Activated CD8-positive, alpha-beta memory T cell treated with anti-CD3 and anti-CD28 coated beads for 48 hours (primary cell): ENCODE measurements at regions not wholly inside any gene's neighbourhood (a gene's known extent, or its start where the extent isn't known, plus 50 kb on each side); places are given as distances from the start of the nearest gene placed in this dataset.

Experiments
- DNase-seq, 3 experiments: peaks; one replicate each; pipeline ENCODE4 v3.0.0-alpha.2; 2020; ENCODE audit warnings: low read depth in 2 of 3, low spot score in 2 of 3

DNA sequence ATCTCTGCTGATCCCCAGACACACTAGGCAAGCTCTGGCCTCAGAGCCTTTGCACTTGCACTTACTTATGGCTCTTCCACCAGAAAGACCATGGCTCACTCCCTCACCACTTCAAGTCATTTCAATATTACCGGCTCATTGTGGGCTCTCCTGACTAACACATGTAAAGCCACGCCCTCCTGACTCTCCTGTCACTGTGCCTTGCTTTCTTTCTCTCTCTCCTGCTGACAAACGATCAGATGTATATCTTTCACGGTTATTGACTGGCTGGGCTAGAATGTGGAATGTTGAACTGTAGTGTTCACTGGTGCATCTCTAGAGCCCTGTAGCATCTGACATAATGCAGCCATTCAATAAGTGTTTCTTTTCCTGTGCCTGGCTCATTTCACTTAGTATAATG, 425.1 kb downstream of the RAB28 start:
- DNase-seq: no peak

DNA sequence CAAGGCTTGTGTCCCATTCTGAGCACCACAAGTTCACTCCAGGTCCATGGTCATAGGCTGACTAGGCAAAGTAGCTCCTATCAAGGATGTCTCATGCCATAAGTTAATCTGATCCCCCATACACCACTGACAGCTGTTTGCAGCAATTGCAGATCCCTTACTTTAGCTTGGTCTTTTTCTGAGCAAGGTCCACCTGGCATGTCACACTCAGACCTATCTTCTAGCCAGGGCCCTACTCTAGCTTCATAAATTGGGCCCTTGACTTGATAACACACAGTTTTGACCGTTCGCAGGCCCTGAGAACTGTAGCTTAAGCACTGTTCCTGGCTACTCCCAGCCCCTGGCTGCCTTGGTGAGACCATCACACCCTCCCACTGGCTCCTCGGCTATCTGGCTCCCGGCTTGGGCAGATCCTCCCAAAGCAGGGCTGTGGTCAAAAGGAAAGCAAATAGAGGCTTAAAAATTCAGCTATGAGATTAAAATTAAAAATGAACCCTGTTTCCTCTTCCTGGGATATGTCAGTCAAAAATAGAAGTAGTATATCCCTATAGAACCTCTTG, 427.4 kb downstream of the RAB28 start:
- no peak for DNase-seq

DNA sequence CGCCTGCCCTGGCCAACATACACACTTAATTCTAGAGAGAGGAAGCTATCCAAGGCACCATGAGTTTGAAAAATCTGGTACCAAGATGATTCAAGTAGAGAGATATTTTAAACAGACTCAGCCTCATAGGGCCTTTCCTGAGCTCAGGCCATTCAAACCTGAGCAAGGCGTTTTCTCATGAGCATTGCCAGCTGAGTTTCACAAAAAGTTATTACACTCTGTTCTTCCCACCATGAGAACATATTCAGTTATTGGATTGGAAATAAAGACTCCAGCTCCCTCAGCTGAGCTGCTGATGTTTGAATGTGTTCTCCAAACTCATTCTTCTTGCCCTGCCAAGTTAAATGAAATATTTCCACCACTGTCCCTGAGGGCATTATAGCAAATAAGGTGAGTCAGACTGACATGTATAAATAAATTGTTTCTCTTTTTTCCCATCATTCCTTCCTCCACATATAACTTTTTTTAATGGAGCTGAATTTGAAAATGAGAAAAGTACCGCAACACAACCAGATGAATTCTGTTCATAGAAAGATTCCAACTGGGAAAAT, 429.6 kb downstream of the RAB28 start:
- DNase-seq: no peak

DNA sequence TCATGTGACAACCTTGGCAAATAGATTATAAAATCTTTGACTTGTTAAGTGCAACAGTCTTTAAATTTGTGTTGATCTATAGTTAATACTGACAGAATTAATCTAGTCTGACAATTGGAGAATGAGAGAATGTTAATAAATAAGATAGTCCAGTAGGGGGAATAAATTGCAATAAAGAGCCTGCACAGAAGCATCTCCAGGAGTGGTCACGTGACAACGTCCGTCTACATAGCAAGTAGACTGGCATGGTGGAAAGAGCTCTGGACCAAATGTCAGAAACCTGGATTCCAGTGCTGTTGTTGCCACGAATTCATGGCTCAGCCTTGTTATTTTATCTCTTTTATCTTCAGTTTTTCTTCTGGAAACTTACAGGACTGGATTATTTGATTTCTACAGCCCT, 436.5 kb downstream of the RAB28 start:
- DNase-seq: no peak

DNA sequence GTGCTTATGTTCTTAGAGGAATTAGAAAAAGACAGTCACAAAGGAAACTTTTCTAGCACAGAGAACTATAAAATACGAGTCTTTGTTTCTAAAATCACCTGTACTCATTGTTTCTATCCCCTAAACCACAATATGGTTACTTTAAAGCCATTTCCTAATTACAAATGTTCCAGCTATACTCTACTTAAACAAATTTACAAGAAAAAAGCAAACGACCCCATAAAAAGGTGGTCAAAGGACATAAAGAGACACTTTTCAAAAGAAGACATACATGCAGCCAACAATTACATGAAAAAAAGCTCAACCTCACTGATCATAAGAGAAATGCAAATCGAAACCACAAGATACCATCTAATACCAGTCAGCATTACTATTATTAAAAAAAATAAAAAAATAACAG, 447.3 kb downstream of the RAB28 start:
- DNase-seq: no peak

DNA sequence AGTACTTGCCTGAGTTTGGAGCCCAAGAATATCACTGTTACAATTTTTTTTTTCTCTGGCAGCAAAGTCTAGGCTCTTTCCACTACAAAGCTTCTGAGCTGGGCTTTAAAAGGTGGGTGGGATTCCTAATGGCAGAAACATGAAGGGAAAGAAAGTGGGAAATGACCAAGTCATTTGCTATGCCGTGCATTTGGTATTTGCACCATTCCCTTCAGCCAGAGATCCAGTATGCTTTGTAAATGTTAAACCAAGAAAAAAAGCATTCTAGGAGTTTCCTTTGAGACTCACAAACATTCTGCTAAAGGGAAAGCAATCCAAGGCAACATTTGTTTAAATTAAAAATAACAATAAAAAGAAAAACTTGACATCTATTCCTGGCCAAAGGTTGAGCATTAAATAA, 451.2 kb downstream of the RAB28 start:
- DNase-seq: no peak

DNA sequence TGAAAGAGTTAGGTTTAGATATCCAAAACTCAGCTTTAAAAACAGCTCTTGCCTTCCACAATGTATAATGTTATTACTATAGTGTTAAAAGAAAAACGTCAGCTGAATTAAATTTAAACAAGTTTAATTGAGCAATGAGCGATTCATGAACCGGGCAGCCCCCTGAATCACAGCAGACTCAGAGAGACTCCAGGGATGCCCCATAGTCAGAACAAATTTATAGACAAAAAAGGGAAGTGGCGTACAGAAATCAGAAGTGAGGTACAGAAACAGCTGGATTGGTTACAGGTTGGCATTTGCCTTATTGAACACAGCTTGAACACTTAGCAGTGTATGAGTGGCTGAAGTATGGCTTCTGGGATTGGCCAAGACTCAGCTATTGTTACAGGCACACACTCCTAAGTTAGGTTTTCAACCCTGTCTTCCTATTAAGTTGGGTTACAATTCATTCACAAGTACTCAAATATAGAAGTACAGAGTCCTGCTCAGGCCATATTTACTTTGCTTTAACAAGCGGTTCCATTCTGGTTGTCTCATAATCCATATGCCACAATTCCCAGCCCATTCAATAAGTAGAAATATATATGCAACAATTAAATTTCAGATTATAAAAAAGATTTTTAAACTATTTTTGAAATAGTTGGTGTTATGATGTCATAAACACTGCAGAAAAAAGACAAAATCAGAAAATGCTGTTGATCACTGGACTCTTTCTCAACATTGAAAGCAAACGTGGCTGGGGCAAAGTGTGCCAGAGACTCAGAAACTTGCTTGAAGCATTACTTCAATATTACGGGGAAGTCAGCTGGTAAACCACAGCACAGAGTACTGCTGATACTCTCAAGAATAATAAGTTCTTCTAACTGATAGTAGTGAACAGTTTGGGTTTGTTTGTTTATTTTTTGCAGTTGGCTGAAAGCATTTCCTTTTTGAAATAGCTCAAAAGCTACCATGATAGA, 459.7 kb downstream of the RAB28 start:
- DNase-seq: no peak

DNA sequence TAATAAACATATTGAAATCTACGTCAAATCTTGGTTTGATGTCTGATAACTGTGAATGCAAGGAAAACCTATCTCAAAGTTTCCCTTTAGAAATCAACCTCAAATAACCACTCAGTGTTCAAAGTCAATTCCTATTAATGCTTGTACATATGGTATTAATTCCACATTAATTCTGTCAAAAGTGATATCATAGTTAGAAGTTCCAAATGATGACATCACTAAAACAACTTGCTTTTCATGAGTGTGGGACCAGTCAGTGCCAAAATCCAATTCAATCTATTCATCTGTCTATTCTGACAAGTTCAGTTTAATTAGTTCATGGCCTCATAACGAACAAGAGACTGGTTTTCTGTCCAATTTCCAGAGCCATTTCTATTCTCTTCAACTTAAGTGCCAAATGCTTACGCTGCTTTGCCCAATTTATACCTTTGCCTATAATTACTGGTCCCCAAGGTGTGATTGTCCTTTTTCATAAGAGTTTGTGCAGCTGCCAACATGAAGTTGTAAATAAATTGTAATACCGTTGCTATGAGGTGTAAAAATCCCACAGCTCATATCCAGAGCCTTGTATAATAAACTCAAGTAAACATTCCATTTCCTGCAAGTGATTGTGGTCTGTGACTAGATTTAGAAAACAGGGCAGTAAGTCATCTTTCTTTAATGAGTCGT, 476.2 kb downstream of the RAB28 start:
- no peak for DNase-seq

DNA sequence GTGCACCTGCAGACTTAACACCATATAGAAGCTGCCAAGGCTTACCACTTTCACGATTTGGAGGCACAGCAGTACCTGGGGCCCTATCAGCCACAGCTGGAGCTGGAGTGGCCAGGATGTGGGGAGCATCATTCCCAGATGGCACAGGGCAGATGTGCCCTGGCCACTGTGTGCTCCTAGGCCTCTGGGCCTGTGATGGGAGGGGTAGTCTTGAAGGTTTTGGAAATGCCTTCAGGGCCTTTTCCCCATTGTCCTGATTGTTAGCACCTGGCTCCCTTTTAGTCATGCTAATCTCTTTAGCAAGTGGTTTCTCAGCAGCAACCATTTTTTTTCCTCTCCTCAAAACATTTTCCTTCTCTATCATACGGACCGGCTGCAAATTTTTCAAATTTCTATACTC, 490.2 kb downstream of the RAB28 start:
- no peak for DNase-seq

DNA sequence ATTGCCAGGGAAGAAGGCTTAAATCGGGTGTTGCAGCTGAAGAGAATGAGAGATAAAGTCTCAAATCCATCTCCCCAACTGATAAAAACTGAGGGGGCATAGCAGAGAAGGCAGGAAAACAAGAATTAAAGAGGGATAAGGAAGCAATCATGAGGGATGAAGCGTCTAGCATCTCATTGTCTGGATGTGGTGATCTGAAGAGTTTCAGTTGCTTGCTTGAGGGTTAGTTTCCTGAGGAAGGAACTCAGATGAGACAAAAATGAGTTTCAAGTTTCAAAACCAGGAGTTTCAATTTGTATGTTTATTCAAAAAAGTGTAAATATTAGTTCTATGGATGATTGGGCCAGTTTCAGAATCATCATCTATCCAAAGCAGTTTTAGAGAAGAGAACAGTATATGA, 496.9 kb downstream of the RAB28 start:
- DNase-seq: no peak

DNA sequence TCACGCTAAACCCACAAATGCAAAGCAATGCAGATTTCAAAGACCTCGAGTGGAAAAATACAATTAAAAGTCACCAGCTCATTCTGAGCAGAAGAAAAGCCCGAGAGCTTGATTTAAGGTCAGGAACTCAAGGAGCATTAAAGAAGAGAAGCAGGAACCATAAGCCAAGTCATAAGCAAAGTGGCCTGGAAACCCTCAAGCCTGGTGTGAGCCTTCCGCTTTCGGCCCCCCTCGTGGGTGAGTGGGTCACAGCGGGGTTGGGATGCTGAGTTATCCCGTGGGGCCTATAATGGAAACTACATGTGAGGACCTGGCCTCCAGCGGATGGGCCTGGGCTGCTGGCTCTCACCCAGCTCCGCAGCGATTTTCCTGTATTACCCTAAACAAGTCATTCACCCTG, 504.3 kb downstream of the RAB28 start:
- DNase-seq: no peak

DNA sequence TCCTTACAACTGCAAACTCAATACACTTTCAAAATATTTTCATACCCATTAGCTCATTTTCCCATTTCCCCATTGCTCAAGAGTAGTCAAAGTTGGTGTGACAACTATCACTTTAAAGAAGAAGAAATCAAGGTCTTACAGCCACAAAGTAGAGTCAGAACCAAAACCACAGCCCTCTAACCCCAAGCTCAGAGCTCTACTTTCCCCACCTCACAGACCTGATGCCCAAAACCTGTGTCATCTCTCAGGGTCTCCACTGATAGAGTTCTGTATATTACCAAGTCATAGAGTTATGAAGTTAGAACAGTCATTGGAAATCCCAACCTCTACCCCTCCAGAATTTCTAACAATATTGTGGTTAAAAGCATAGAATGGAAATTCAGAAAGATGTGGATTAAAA, 505.8 kb downstream of the RAB28 start:
- no peak for DNase-seq

DNA sequence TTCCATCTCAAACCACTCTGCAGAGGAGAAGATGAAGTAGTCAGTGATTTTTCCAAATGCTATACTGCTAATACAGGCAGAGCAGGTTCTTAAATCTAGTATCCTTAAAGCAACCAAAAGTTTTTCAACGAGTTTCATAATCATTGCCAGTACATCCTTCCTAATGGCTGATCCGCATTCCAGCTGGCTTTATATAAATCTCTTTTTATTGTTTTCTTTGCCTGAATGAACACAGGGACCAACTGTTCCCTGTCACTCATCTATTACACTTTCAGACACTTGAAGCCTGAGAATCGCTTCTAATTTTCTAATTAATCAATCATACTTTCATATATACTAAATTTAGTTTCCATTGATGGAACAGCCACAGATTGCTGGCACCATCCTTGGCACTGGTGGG, 508.6 kb downstream of the RAB28 start:
- no peak for DNase-seq

DNA sequence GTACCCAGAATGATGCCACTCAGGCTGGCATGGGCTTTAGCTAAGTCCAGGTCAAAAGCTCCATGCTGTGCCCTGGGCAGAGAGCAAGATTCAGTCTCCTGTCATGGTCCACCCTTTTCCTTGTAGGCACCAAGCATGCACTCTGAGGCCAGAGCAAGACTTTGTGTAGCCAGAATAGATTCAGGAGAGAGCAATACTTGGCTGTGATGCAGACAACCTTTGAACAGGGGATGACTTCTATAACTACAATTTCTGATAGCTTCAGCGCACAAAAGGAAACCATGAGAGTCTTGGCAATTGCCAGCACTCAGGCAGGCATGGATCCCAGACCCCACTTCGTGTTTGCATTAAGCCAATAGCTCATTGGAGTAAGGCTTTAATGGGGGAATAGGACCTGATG, 510.6 kb downstream of the RAB28 start:
- no peak for DNase-seq

DNA sequence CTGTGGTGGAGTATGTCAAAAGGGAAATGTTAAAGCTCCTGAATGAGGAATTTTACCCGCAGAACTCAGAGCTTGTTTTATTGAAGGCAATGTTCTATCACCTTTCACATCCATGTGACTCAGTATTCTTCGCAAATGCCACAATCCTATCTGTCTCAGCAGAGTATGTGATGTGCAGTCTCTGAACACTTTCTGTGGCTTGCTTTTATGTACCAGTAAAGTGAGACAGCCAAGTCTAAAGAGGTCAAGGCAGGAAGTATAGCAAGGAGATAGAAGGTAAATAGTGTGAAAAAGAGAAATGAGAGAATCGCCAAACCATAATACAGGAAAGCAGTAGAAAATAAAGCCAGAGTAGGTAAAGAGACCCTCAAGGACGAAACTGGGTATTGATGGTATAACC, 515.8 kb downstream of the RAB28 start:
- DNase-seq: no peak

DNA sequence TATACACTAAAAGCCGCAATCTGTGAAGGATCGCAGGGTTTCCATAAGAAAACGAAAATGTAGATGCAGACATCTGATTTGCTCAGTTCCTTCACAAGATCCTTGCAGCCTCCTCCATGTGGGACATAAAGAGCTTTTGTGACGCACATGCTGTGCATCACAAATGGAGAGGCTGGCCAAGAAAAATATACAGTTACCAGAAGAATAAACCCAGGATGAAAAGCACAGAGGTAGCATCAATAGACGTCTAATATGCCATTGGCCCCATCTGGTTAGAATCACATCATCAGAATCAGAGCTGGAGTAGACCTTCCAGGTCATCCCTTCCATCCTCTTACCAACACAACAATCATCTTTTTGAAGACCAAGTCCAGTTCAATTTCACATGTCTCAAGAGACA, 517.4 kb downstream of the RAB28 start:
- DNase-seq: no peak

DNA sequence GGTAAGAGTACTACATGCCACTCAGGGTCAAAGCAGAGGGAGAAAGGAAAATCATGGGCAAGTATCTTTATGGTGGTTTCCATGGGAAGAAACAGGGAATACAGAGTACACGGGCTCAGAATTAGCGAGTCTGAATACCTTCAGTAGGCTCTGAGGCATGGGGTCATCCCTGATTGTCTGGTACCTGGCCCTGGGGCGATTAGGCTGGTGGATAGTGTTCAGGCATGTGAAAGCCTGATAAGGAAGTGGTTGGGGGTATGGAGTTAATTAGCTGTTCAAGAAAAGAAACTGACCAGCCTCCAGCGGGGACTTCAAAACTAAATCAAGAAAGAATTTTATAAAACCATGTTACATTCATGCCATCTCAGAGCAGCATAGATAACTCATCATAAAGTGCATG, 518.8 kb downstream of the RAB28 start:
- no peak for DNase-seq

DNA sequence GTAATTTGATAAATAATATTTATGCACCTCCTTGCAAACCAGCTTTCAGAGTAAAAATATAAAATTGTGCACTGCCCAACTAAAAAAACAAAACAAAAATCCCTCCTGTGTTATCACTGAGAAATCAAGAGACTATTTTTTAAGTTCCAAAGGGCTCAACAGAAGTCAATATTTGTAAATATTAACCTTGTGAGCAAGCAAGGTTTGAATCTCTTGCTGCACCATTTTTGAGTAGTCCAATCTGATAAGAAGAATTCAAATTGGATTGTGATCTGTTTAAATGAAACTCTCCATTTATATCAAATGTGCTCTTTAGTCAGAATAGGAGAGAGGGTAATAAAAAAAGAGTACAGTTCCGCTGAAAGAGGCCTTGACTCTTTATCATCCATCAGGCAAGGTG, 520.2 kb downstream of the RAB28 start:
- DNase-seq: no peak

DNA sequence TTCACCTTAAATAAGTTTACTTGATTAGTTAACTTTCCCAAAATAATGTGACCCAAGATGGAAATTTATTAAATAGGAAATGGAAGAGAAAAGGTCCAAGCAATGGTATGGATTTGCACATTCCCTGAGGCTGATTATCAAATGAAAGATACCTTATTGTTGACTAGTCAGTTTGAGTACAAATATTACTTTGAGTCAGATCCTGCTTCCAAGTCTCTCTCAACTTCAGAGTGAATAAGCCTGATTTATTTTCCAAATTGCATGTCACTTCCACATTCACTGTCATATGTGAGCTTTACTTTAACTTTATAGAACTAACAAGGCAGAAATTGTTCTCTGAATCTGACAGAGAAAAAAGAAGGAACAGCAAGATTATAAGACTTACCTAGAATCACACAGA, 520.8 kb downstream of the RAB28 start:
- DNase-seq: no peak

DNA sequence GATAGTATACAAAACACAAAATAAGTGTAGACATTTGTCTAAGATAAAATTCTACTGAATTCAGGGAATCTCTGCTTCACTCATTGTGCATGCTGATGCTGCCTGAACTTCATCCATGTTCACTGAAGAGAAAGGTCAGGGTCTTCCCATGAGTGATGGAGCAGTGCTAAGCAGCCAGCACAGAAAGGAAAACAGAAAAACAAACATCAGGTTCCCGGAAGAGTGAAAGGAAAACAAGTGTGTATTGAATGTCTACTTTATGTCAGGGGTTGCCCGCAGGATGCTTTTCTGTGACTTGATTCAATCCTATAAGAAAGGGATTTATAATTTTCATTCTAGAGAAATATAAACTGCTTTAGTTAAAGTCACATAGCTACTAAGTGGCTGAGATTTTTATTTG, 522.4 kb downstream of the RAB28 start:
- no peak for DNase-seq

DNA sequence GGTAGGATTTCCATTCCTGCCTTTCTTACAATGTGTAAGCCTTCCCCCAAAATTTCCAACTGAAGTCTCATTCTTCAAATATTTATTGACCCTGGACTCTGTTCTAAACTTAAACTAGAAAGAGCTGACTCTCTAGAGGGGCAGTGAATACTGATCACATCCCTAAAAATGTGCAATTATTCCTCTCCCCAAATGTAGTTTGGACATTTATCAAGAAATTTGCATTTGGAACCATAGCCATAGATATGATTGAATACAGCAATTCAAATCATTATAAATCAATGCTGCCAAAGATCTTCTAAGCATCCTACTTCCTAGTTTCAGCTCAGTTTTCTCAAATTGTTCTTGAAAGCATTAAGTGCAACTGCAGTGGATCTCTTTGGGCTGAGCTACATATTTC, 525.7 kb downstream of the RAB28 start:
- DNase-seq: no peak

DNA sequence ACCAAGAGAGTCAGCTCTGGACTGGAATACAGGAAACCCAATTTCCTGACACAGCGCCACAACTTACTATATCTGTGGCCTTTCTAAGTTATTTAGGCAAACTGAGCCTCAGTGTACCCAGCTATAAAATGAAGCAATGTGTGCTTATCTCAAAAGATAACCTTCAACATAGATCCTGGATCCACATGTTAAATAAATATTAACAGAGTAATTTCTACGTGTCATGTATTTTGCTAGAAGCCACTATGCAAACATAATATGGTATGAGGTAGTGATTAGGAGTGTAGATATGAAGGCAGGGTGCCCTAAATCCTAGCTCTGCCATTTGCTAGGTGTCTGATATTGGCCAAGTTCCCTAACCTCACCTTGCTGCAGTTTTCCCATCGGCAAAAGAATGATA, 527.0 kb downstream of the RAB28 start:
- DNase-seq: no peak
